ENCODE measurements at regions not wholly inside any gene's neighbourhood (a gene's known extent, or its start where the extent isn't known, plus 50 kb on each side); places are given as distances from the start of the nearest gene placed in this dataset.

GRCh38 chr5:147085409-147085808 lies 149.4 kb upstream of the STK32A start:
- Histone ChIP-seq H3K9ac (ENCODE audit: control insufficient read depth, extremely low read depth, insufficient read depth, low read length) (no peak overlapping the region), H3K4me1 (ENCODE audit: control insufficient read depth, extremely low read depth, insufficient read depth, low read length) (no peaks in the 10 kb centered on the region), H4K20me1 (ENCODE audit: control insufficient read depth, extremely low read depth, insufficient read depth, low read length) (no peaks in the 10 kb centered on the region), H3K9me1 (ENCODE audit: control insufficient read depth, extremely low read depth, insufficient read depth, low read length) (no peaks in the 10 kb centered on the region), H3K27me3 (ENCODE audit: control insufficient read depth, extremely low read depth, insufficient read depth, low read length) (no peaks in the 10 kb centered on the region), H3K4me3 (ENCODE audit: control insufficient read depth in 2 of 3, extremely low read depth in 1 of 3, insufficient read depth in 2 of 3, low read depth in 1 of 3, low read length in 3 of 3) (no peak overlapping the region), H3K4me2 (ENCODE audit: control insufficient read depth, extremely low read depth, insufficient read depth, low read depth, low read length) (no peak overlapping the region), H3K9me3 (ENCODE audit: control insufficient read depth, low read depth, low read length) (no peaks in the 10 kb centered on the region), H3K27ac (ENCODE audit: control insufficient read depth, insufficient read depth, low read length) (no peak overlapping the region), H2AFZ (ENCODE audit: control insufficient read depth, low read length) (no peak overlapping the region), H3K79me2 (ENCODE audit: control insufficient read depth, insufficient read depth, low read length) (no peaks in the 10 kb centered on the region), H3K36me3 (ENCODE audit: control insufficient read depth in 2 of 2, extremely low read depth in 1 of 2, insufficient read depth in 2 of 2, low read length in 2 of 2) (no peaks in the 10 kb centered on the region)
- DNase-seq (ENCODE audit: low read depth, low spot score) = no peak
- dilution Hi-C loops (cut with MboI; ENCODE audit: extremely low pct_ligation_motif_present, low sequenced_read_pairs) = no loop called here
- no peak for FAIRE-seq
- TF ChIP-seq, protein P1, sequence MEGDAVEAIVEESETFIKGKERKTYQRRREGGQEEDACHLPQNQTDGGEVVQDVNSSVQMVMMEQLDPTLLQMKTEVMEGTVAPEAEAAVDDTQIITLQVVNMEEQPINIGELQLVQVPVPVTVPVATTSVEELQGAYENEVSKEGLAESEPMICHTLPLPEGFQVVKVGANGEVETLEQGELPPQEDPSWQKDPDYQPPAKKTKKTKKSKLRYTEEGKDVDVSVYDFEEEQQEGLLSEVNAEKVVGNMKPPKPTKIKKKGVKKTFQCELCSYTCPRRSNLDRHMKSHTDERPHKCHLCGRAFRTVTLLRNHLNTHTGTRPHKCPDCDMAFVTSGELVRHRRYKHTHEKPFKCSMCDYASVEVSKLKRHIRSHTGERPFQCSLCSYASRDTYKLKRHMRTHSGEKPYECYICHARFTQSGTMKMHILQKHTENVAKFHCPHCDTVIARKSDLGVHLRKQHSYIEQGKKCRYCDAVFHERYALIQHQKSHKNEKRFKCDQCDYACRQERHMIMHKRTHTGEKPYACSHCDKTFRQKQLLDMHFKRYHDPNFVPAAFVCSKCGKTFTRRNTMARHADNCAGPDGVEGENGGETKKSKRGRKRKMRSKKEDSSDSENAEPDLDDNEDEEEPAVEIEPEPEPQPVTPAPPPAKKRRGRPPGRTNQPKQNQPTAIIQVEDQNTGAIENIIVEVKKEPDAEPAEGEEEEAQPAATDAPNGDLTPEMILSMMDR (optimal IDR thresholded peaks at IDR 0.05 in 1 of 3, IDR thresholded peaks at IDR 0.05 in 1 of 3, conservative IDR thresholded peaks at IDR 0.05 in 1 of 3; ENCODE audit: extremely low read depth in 1 of 3, insufficient read depth in 2 of 3, low read length in 3 of 3) = no peak
- no peak for TF ChIP-seq EZH2 (IDR thresholded peaks at IDR 0.05; ENCODE audit: low read length)

DNA sequence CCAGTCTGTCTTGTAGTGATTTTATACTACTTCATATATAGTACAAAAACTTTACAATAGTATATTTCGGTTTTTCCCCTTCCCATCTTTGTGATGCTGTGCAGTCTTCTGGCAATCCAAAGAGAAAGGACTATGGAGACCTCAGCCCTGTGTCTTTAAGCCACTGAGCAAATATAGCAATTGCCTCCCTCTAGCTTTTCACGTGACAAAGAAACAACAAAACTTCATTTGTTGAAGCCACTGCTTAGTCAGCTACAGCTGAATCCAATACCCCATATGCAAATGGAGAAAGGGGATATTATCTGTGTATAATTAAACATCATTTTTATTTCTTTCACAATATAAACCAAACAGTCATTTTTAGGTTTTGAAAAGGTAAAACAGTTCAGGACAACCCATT lies 142.8 kb upstream of the STK32A start:
- Histone ChIP-seq H2AFZ (ENCODE audit: control insufficient read depth, low read length) (no peak overlapping the region), H3K9ac (ENCODE audit: control insufficient read depth, extremely low read depth, insufficient read depth, low read length) (no peak overlapping the region), H3K27ac (ENCODE audit: control insufficient read depth, insufficient read depth, low read length) (no peak overlapping the region), H3K27me3 (ENCODE audit: control insufficient read depth, extremely low read depth, insufficient read depth, low read length) (no peaks in the 10 kb centered on the region), H3K9me3 (ENCODE audit: control insufficient read depth, low read depth, low read length) (no peaks in the 10 kb centered on the region), H3K36me3 (ENCODE audit: control insufficient read depth in 2 of 2, extremely low read depth in 1 of 2, insufficient read depth in 2 of 2, low read length in 2 of 2) (no peaks in the 10 kb centered on the region), H3K9me1 (ENCODE audit: control insufficient read depth, extremely low read depth, insufficient read depth, low read length) (no peaks in the 10 kb centered on the region), H4K20me1 (ENCODE audit: control insufficient read depth, extremely low read depth, insufficient read depth, low read length) (no peaks in the 10 kb centered on the region), H3K4me3 (ENCODE audit: control insufficient read depth in 2 of 3, extremely low read depth in 1 of 3, insufficient read depth in 2 of 3, low read depth in 1 of 3, low read length in 3 of 3) (no peak overlapping the region), H3K4me1 (ENCODE audit: control insufficient read depth, extremely low read depth, insufficient read depth, low read length) (no peaks in the 10 kb centered on the region), H3K4me2 (ENCODE audit: control insufficient read depth, extremely low read depth, insufficient read depth, low read depth, low read length) (no peak overlapping the region), H3K79me2 (ENCODE audit: control insufficient read depth, insufficient read depth, low read length) (no peaks in the 10 kb centered on the region)
- DNase-seq (ENCODE audit: low read depth, low spot score) = no peak
- no peak for FAIRE-seq
- dilution Hi-C loops (cut with MboI; ENCODE audit: extremely low pct_ligation_motif_present, low sequenced_read_pairs) = no loop called here
- TF ChIP-seq, protein P1 (optimal IDR thresholded peaks at IDR 0.05 in 1 of 3, IDR thresholded peaks at IDR 0.05 in 1 of 3, conservative IDR thresholded peaks at IDR 0.05 in 1 of 3; ENCODE audit: extremely low read depth in 1 of 3, insufficient read depth in 2 of 3, low read length in 3 of 3) = no peak
- TF ChIP-seq EZH2 (IDR thresholded peaks at IDR 0.05; ENCODE audit: low read length) = no peak
